ENCODE measurements at regions not wholly inside any gene's neighbourhood (a gene's known extent, or its start where the extent isn't known, plus 50 kb on each side); places are given as distances from the start of the nearest gene placed in this dataset.

- H3K27ac ChIP-seq (ENCODE audit: low read depth, low read length): no peak overlapping the region
- H3K36me3 ChIP-seq (ENCODE audit: control insufficient read depth in 5 of 5, insufficient read depth in 5 of 5, low read length in 5 of 5): no peaks in the 10 kb centered on the region
- H3K27me3 ChIP-seq (ENCODE audit: control insufficient read depth in 5 of 5, insufficient read depth in 4 of 5, low read length in 5 of 5): no peaks in the 10 kb centered on the region
- H3K9ac ChIP-seq (ENCODE audit: low read length in 5 of 5): no peak overlapping the region
- H3K4me1 ChIP-seq (ENCODE audit: control insufficient read depth in 5 of 5, insufficient read depth in 5 of 5, low read length in 5 of 5): no peaks in the 10 kb centered on the region
- no peaks in the 10 kb centered on the region for H3K9me3 ChIP-seq (ENCODE audit: control insufficient read depth in 5 of 5, low read length in 5 of 5)
- H3K4me3 ChIP-seq (ENCODE audit: low read depth in 1 of 5, low read length in 5 of 5): no peak overlapping the region
Observed at GRCh38 chr7:88700725-88701124, 58.8 kb upstream of the ZNF804B start.

- H3K36me3 ChIP-seq (ENCODE audit: control insufficient read depth in 5 of 5, insufficient read depth in 5 of 5, low read length in 5 of 5): no peaks in the 10 kb centered on the region
- no peak overlapping the region for H3K27ac ChIP-seq (ENCODE audit: low read depth, low read length)
- H3K4me3 ChIP-seq (ENCODE audit: low read depth in 1 of 5, low read length in 5 of 5): no peak overlapping the region
- H3K27me3 ChIP-seq (ENCODE audit: control insufficient read depth in 5 of 5, insufficient read depth in 4 of 5, low read length in 5 of 5): no peaks in the 10 kb centered on the region
- no peak overlapping the region for H3K9ac ChIP-seq (ENCODE audit: low read length in 5 of 5)
- H3K4me1 ChIP-seq (ENCODE audit: control insufficient read depth in 5 of 5, insufficient read depth in 5 of 5, low read length in 5 of 5): no peaks in the 10 kb centered on the region
- H3K9me3 ChIP-seq (ENCODE audit: control insufficient read depth in 5 of 5, low read length in 5 of 5): no peaks in the 10 kb centered on the region
Observed at GRCh38 chr7:88694207-88694606, 65.3 kb upstream of the ZNF804B start.

GRCh38 chr7:88693131-88693530 is 66.4 kb upstream of the ZNF804B start:
- Histone ChIP-seq H3K27ac (ENCODE audit: low read depth, low read length) (no peak overlapping the region), H3K9ac (ENCODE audit: low read length in 5 of 5) (no peak overlapping the region), H3K4me3 (ENCODE audit: low read depth in 1 of 5, low read length in 5 of 5) (no peak overlapping the region), H3K9me3 (ENCODE audit: control insufficient read depth in 5 of 5, low read length in 5 of 5) (no peaks in the 10 kb centered on the region), H3K4me1 (ENCODE audit: control insufficient read depth in 5 of 5, insufficient read depth in 5 of 5, low read length in 5 of 5) (no peaks in the 10 kb centered on the region), H3K36me3 (ENCODE audit: control insufficient read depth in 5 of 5, insufficient read depth in 5 of 5, low read length in 5 of 5) (no peaks in the 10 kb centered on the region), H3K27me3 (ENCODE audit: control insufficient read depth in 5 of 5, insufficient read depth in 4 of 5, low read length in 5 of 5) (no peaks in the 10 kb centered on the region)

- H3K36me3 ChIP-seq (ENCODE audit: control insufficient read depth in 5 of 5, insufficient read depth in 5 of 5, low read length in 5 of 5): no peaks in the 10 kb centered on the region
- no peak overlapping the region for H3K27ac ChIP-seq (ENCODE audit: low read depth, low read length)
Observed at GRCh38 chr7:88692493-88692892, 67.0 kb upstream of the ZNF804B start.

GRCh38 chr7:88689821-88690220 is 69.7 kb upstream of the ZNF804B start:
- no peaks in the 10 kb centered on the region for H3K27me3 ChIP-seq (ENCODE audit: control insufficient read depth in 5 of 5, insufficient read depth in 4 of 5, low read length in 5 of 5)
- H3K9ac ChIP-seq (ENCODE audit: low read length in 5 of 5): no peak overlapping the region
- no peaks in the 10 kb centered on the region for H3K9me3 ChIP-seq (ENCODE audit: control insufficient read depth in 5 of 5, low read length in 5 of 5)
- H3K4me3 ChIP-seq (ENCODE audit: low read depth in 1 of 5, low read length in 5 of 5): no peak overlapping the region
- no peaks in the 10 kb centered on the region for H3K36me3 ChIP-seq (ENCODE audit: control insufficient read depth in 5 of 5, insufficient read depth in 5 of 5, low read length in 5 of 5)
- H3K27ac ChIP-seq (ENCODE audit: low read depth, low read length): no peak overlapping the region
- no peaks in the 10 kb centered on the region for H3K4me1 ChIP-seq (ENCODE audit: control insufficient read depth in 5 of 5, insufficient read depth in 5 of 5, low read length in 5 of 5)

More at GRCh38 chr7:88692493-88692892, 67.0 kb upstream of the ZNF804B start:
- Histone ChIP-seq H3K4me3 (ENCODE audit: low read depth in 1 of 5, low read length in 5 of 5) (no peak overlapping the region), H3K9me3 (ENCODE audit: control insufficient read depth in 5 of 5, low read length in 5 of 5) (no peaks in the 10 kb centered on the region), H3K9ac (ENCODE audit: low read length in 5 of 5) (no peak overlapping the region), H3K27me3 (ENCODE audit: control insufficient read depth in 5 of 5, insufficient read depth in 4 of 5, low read length in 5 of 5) (no peaks in the 10 kb centered on the region), H3K4me1 (ENCODE audit: control insufficient read depth in 5 of 5, insufficient read depth in 5 of 5, low read length in 5 of 5) (no peaks in the 10 kb centered on the region)

- Histone ChIP-seq H3K27ac (ENCODE audit: low read depth, low read length) (no peak overlapping the region), H3K4me1 (ENCODE audit: control insufficient read depth in 5 of 5, insufficient read depth in 5 of 5, low read length in 5 of 5) (peaks cover 0 to 2% (median 0%) of the 10 kb centered on the region in 5 donors), H3K4me3 (ENCODE audit: low read depth in 1 of 5, low read length in 5 of 5) (no peak overlapping the region), H3K36me3 (ENCODE audit: control insufficient read depth in 5 of 5, insufficient read depth in 5 of 5, low read length in 5 of 5) (no peaks in the 10 kb centered on the region), H3K9me3 (ENCODE audit: control insufficient read depth in 5 of 5, low read length in 5 of 5) (no peaks in the 10 kb centered on the region), H3K9ac (ENCODE audit: low read length in 5 of 5) (no peak overlapping the region), H3K27me3 (ENCODE audit: control insufficient read depth in 5 of 5, insufficient read depth in 4 of 5, low read length in 5 of 5) (no peaks in the 10 kb centered on the region)
Observed at GRCh38 chr7:88688222-88688621, 71.3 kb upstream of the ZNF804B start.

- no peaks in the 10 kb centered on the region for H3K9me3 ChIP-seq (ENCODE audit: control insufficient read depth in 5 of 5, low read length in 5 of 5)
- H3K27ac ChIP-seq (ENCODE audit: low read depth, low read length): no peak overlapping the region
- no peaks in the 10 kb centered on the region for H3K27me3 ChIP-seq (ENCODE audit: control insufficient read depth in 5 of 5, insufficient read depth in 4 of 5, low read length in 5 of 5)
- H3K9ac ChIP-seq (ENCODE audit: low read length in 5 of 5): no peak overlapping the region
- H3K4me1 ChIP-seq (ENCODE audit: control insufficient read depth in 5 of 5, insufficient read depth in 5 of 5, low read length in 5 of 5): peaks cover 0 to 2% (median 0%) of the 10 kb centered on the region in 5 donors
- no peaks in the 10 kb centered on the region for H3K36me3 ChIP-seq (ENCODE audit: control insufficient read depth in 5 of 5, insufficient read depth in 5 of 5, low read length in 5 of 5)
- H3K4me3 ChIP-seq (ENCODE audit: low read depth in 1 of 5, low read length in 5 of 5): no peak overlapping the region
Observed at GRCh38 chr7:88686468-88687229, 72.9 kb upstream of the ZNF804B start.

- Histone ChIP-seq H3K36me3 (ENCODE audit: control insufficient read depth in 5 of 5, insufficient read depth in 5 of 5, low read length in 5 of 5) (no peaks in the 10 kb centered on the region), H3K27me3 (ENCODE audit: control insufficient read depth in 5 of 5, insufficient read depth in 4 of 5, low read length in 5 of 5) (no peaks in the 10 kb centered on the region), H3K27ac (ENCODE audit: low read depth, low read length) (no peak overlapping the region), H3K4me1 (ENCODE audit: control insufficient read depth in 5 of 5, insufficient read depth in 5 of 5, low read length in 5 of 5) (peaks cover 0 to 2% (median 0%) of the 10 kb centered on the region in 5 donors), H3K4me3 (ENCODE audit: low read depth in 1 of 5, low read length in 5 of 5) (no peak overlapping the region), H3K9me3 (ENCODE audit: control insufficient read depth in 5 of 5, low read length in 5 of 5) (no peaks in the 10 kb centered on the region), H3K9ac (ENCODE audit: low read length in 5 of 5) (no peak overlapping the region)
Observed at GRCh38 chr7:88681682-88682081, 77.8 kb upstream of the ZNF804B start.

- no peaks in the 10 kb centered on the region for H3K9me3 ChIP-seq (ENCODE audit: control insufficient read depth in 5 of 5, low read length in 5 of 5)
- H3K27ac ChIP-seq (ENCODE audit: low read depth, low read length): no peak overlapping the region
- H3K9ac ChIP-seq (ENCODE audit: low read length in 5 of 5): no peak overlapping the region
- H3K36me3 ChIP-seq (ENCODE audit: control insufficient read depth in 5 of 5, insufficient read depth in 5 of 5, low read length in 5 of 5): no peaks in the 10 kb centered on the region
- H3K4me1 ChIP-seq (ENCODE audit: control insufficient read depth in 5 of 5, insufficient read depth in 5 of 5, low read length in 5 of 5): no peaks in the 10 kb centered on the region
- no peaks in the 10 kb centered on the region for H3K27me3 ChIP-seq (ENCODE audit: control insufficient read depth in 5 of 5, insufficient read depth in 4 of 5, low read length in 5 of 5)
- no peak overlapping the region for H3K4me3 ChIP-seq (ENCODE audit: low read depth in 1 of 5, low read length in 5 of 5)
Observed at GRCh38 chr7:88670536-88670935, 89.0 kb upstream of the ZNF804B start.

GRCh38 chr7:88669913-88670312 is 89.6 kb upstream of the ZNF804B start:
- H3K27ac ChIP-seq (ENCODE audit: low read depth, low read length): no peak overlapping the region
- H3K9me3 ChIP-seq (ENCODE audit: control insufficient read depth in 5 of 5, low read length in 5 of 5): no peaks in the 10 kb centered on the region
- no peaks in the 10 kb centered on the region for H3K27me3 ChIP-seq (ENCODE audit: control insufficient read depth in 5 of 5, insufficient read depth in 4 of 5, low read length in 5 of 5)
- H3K9ac ChIP-seq (ENCODE audit: low read length in 5 of 5): no peak overlapping the region
- no peaks in the 10 kb centered on the region for H3K36me3 ChIP-seq (ENCODE audit: control insufficient read depth in 5 of 5, insufficient read depth in 5 of 5, low read length in 5 of 5)
- H3K4me1 ChIP-seq (ENCODE audit: control insufficient read depth in 5 of 5, insufficient read depth in 5 of 5, low read length in 5 of 5): no peaks in the 10 kb centered on the region
- H3K4me3 ChIP-seq (ENCODE audit: low read depth in 1 of 5, low read length in 5 of 5): no peak overlapping the region

Data from subcutaneous abdominal adipose tissue (tissue), 5 donors.